ENCODE measurements at regions not wholly inside any gene's neighbourhood (a gene's known extent, or its start where the extent isn't known, plus 50 kb on each side); places are given as distances from the start of the nearest gene placed in this dataset.

DNA sequence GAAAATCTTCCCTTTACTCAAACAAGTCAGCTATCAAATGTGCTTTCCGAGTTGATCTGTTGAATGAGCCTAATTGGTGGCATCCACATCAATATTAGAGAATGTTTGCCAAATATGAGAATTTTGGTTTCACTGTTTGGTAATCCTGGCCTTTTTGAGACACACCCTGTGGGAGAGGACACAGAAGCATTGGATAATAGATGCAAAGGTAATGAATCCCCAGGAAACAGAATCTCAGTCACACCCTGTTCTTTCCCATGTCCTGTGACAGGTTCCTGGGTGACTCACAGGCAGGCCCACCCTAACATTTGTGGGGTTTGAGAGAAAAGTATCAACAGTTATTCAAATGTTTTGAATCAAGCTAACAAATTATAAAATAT lies 99.8 kb upstream of the PELI1 start:
- TF ChIP-seq, protein P1, sequence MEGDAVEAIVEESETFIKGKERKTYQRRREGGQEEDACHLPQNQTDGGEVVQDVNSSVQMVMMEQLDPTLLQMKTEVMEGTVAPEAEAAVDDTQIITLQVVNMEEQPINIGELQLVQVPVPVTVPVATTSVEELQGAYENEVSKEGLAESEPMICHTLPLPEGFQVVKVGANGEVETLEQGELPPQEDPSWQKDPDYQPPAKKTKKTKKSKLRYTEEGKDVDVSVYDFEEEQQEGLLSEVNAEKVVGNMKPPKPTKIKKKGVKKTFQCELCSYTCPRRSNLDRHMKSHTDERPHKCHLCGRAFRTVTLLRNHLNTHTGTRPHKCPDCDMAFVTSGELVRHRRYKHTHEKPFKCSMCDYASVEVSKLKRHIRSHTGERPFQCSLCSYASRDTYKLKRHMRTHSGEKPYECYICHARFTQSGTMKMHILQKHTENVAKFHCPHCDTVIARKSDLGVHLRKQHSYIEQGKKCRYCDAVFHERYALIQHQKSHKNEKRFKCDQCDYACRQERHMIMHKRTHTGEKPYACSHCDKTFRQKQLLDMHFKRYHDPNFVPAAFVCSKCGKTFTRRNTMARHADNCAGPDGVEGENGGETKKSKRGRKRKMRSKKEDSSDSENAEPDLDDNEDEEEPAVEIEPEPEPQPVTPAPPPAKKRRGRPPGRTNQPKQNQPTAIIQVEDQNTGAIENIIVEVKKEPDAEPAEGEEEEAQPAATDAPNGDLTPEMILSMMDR (conservative IDR thresholded peaks at IDR 0.05; ENCODE audit: low read depth in 2 of 2) = no peak
- no peak for TF ChIP-seq CREB1 (CRISPR knock-in tag; IDR thresholded peaks at IDR 0.05; ENCODE audit: low read depth)

All from GM23338 (cell line).